GM21447 (cell line): ENCODE measurements at regions not wholly inside any gene's neighbourhood (a gene's known extent, or its start where the extent isn't known, plus 50 kb on each side); places are given as distances from the start of the nearest gene placed in this dataset.

Experiments used
- ATAC-seq: cut with Tn5 transposase; IDR thresholded peaks from one replicate; pipeline ENCODE4 v1.9.1; 2021; ENCODE audit not compliant: unreplicated experiment

DNA sequence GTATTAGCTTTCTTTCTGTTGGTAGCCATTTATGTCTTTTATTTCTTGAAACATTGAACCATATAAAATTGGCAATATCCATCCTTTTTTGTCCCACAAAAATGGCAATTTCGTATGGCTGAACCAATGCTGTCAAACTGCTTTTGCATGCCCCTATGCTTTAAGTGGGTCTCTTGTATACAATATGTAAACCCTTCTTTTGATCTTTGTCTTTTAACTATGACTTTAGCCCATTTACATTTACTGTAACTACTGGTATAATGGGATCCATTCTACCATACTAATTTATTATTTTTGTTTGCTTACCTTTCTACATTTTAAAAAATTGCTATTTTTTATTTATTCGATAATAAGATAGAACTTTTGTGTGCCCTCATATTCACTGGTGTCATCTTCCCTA is 93.4 kb downstream of the TENT4A start:
- ATAC-seq: no peak

DNA sequence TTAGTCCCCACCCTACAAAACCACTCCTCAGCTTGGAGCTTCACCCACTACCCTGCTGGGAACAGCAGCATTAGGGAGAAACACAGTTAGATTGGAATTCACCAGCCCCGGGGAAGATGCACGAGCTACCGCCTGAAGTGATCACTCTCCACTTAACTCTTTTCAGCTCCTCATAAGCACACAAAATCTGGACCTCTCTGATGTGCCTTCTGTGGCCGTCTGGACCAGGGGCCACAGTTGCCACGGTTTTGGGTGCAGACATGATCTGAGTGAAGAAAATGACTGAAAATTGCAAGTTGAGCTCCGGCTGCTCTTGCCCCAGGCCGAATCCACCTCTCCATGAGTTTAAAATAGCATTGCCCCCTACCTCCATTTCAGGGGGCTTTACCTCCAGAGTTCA is 95.2 kb downstream of the TENT4A start:
- no peak for ATAC-seq

DNA sequence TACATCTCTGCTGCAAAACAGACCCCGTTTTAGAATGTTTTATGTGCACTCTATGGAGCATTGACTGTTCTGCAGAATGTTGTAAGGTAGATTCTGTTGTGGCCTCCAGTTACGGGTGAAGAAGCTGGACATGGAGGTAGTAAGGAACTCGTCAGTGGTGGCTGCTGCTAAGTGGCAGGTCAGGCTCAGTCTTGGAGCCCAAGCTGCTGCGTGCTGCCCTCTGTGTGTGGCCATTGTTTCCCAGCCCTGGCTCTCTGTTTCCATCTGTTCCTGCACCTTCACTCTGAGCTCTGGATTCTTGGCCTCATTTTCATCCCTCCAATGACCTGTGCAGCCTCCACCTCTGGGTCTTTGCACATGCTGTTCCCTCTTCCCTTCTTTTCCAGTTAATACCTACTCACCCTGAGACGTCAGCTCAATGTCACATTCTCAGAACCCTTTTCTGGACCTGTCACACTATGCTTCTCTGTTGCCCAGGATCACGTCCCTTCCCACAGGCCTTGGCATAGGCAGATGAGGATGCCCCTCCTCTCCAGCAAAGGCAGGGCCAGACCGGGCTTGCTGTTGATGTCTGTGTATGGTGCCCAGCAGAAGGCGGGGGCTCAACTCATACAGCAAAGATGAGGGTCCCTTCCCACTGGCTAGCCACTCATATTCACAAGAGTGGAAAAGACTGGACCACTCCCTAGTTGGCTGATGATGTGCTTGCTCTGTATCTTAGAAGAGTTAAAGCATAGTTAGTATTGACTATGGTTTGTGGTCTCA is 97.6 kb downstream of the TENT4A start:
- no peak for ATAC-seq

DNA sequence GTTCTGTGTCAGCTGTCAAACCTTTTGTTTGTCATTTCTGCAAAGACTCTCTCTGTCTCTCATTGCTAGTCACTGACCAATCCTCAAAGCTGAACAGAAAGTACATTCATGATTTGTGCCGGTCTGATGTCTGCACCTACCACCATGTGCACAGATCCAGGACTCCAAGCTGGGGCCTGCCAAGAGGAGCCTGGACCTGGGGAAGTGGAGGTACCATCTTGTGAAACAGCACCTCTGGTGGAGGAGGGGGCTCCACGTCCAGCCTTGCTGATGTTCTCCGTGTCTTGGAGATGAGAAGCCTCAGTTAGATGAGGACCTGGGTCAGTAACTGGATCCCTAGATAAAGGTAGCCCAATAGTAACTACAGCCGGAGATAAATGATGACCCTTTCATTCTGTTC is 98.9 kb downstream of the TENT4A start:
- ATAC-seq: no peak

DNA sequence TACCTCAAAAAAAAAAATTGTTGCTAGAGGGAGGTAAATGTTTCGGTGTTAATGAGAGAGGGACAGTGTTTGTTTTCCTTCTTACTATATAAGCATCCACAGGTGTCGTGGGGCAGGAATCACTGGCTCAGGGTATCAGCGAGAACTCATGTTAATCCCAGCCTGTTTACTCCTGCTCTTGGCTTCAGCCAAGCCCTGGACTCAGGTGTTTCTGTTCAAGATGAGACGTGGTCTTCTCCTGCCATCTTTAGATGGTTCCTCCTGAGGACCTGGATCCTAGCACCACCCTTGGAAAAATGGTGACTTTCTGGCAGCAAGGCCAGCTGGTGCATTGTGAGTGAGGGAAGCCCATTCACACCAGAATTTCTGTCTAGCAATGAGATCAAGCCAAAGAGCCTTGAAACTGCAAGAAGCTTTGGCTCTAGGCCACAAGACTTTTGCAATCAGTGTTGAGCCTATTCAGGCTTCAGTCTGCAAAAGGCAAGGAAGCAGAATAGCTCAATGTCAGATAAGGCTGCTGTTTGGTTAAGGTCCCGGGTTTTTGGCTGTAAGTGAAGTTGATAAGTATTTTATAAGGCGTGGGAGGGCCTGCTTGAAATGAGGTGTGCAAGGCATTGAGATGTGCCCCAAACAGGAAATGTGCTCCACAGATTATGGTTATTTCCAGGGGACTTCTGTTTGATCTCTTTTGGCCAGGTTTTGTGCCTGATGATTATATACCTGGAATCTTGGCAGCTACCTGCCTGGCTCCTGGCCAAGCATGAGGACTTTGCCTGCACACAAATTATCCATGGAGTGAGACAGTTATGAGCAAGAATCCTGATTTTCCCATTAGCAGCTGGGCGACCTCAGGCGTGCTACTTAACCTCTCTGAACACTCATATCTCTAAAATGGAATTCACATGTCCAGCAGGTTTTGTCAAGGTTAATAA is 99.8 kb downstream of the TENT4A start:
- no peak for ATAC-seq

DNA sequence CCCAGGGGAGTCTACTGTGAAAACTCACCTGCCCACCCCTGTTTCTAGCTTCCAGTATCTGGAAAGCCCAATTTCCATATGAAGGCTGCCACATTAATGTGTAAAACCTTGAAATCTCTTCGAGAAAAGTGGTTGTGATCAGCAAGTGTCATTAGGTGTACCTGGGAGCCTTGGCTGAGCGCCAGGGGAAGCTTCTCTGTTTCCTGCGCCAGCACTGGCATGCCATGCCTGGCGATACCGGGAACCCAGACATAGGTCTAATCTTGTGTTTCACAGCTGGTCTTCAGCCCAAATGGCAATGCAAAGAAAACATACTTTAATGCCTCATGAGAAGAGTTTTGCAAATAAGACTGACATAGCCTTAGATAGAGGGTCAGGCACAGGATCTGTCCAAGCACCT is 101.6 kb downstream of the TENT4A start:
- ATAC-seq: no peak

DNA sequence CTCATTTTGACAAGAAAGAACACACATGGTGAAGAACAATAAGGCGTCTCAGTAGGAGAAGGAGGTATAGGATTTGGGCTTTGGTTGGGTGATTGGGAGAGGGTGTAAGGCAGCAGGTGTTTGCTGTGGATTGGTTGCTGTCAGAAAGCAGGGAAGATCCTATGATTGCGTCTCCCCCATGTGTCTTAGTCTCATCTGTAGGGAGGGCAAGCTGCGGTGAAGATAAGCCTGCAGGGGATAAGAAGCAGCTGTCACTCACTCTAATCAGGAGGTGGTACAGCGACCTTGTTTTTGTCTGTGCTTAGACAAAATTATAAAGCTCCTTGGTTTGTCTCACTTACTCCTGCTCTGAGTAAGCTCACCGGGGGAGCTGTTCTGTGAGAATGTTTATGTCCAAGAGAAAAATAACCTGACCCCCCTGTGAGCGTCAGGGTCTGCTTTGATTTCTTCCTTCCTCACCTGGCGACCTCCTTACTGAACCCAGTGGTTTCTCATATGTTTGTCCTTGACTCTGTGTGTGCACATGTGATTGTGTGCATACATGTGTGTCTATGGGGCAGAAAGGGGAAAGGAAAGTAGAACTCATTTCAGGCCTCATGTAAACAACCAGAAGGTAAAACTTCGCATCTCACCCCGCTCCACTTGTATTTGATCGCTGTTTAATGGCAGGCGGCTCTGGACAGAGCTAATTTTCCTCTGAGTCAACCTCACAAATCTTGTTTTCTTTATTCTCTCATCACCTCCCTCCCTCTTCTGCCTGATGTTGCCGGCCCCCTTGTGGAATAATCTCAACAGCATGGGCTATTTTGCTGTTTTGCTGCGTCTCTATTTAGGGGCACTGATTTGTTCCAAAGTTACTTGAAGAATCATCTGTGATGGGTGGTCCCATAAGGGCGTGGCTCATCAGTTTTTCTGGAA is 105.6 kb downstream of the TENT4A start:
- no peak for ATAC-seq

DNA sequence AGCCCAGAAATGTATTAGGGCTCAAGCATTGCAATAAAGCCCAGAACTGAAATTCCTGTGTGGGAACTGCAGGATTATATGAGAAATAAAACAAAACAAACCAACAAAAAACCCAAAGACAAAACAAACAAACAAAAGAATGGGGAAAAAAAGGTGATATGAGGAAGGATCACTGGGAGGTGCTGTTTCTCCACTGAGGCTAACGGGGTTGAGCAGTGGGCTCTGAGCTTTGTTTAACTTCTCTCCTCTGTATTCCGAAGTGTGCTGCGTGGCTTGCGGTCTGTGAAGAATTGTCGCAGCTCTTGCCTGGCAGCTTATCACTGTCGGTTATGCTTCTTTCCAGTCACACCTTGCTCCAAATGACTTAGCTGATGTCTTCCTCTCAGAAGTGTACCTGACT is 106.3 kb downstream of the TENT4A start:
- ATAC-seq: no peak

DNA sequence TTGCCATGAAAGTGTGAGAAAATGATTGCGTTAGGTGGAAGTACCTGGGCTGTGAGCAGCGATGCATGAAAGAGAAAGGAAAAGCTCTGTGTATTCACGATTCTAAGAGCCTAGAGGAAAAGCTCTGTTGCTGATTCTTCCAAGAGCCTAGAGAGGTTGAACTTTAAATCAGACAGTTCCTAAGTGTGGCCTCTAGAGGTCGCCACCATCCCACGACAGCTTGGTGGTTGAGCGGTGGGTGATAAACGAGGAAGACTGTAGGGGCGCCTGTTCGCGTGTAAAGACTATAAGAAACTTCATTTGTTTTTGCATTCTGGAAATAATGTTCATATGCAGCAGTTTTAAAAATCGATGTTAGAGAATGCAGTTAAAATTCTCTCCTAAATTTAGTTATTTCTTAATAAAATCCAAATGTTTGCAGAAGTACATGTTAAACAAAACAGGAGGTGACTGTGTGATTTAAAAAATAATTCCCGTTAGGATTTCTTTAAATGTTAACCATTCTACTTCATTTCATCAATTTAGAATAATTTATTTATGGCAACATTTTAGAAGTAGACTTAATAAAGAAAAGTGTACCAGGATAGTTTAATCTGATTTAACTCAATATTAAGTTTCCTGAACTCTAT is 107.7 kb downstream of the TENT4A start:
- ATAC-seq: no peak

DNA sequence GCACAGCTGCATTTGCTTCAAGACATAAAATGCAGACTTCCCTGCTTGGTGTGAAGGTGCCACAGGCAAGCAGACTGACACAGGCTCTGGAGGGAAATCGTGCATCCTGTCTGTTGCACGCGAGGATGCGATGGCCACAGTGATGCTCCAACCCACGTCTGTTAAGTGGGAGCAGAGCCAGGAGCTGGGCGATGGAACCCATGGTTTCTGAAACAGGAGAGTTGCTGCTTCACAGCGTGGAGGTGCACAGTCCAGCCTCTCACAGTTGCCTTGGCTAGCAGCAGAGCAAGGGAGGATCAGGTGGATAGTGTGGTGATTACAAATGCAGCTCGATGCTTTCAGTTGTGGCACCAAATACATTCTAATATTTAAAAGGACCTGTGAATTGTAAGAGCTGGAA is 108.8 kb downstream of the TENT4A start:
- ATAC-seq: no peak

DNA sequence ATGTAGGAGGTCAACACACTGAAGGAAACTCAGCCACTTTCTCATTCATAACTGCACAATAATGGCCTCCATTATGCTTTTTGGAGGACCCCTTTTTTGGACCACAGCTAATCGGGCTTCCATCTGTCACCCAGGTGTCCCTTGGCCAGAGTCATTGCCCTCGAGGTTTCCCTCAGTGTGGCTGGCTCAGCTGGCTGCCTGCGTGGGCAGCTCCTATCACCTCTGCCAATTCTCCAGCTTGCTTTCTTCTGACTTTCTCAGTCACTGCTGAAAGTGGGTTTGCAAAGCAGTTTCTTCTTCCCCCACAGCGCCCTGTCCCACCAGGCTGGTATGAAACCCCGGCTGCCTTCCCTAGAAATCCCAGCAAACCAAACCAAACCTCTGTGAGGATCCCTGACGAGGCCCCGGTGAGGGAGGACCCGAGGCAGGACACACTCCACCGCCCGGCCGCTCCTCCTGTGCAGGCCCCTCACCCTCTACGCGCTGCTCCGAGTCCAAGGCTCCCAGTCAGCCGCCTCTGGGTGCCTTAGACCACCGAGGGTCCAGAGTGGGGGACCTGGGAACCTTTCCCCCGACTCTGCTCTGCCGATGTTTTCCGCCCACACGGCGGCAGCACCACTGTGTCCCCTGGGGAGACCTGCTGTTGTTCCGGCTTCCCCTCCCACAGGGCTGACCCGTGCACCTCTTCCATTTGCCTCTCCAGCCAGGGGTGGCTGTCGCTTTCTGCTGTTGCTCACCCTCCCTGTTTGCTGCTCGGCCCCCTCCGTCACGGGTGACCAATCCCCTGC is 109.5 kb downstream of the TENT4A start:
- no peak for ATAC-seq

DNA sequence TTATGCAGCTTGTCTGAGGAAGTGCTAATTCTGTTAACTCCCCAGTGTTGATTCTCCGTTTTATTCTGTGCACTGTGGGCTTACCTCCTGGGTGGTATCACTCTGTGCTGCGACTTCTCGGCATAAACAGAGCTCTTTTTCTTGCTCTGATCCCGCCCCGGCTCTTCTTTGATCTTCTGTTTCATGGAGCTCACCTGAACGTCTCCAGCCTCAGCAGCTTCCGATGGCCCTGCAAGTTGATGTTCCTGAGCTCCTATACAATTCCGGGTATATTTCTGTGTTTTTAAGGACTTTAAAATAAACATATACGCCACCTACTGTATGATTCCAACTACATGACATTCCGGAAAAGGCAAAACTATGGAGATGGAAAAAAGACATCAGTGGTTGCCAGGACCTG is 110.8 kb downstream of the TENT4A start:
- no peak for ATAC-seq

DNA sequence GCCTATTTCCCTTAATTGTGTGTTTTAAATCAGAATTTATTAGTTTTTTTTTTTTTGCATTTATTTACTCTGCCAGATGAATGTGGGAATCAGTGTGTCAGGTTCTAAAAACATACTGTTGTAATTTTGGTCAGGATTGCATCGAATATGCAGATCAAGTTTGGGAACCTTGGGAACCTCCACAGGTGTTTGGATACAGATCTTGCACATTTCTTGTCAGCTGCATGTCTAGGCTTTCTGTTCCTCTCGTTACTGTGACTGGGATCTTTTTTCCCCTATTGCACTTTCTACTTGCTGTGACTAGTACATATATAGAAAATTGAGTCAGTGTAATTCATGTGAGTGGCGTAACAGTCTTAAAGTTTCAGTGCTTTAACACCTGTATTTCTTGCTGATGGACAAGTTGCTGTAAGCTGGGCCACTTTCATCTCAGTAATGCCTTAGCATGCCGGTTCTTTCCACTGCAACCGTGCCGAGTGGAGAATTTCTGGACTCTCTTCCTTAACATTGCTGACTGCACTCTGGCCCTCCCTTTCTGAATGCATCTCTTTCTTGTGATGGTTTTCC is 112.5 kb downstream of the TENT4A start:
- ATAC-seq: no peak

DNA sequence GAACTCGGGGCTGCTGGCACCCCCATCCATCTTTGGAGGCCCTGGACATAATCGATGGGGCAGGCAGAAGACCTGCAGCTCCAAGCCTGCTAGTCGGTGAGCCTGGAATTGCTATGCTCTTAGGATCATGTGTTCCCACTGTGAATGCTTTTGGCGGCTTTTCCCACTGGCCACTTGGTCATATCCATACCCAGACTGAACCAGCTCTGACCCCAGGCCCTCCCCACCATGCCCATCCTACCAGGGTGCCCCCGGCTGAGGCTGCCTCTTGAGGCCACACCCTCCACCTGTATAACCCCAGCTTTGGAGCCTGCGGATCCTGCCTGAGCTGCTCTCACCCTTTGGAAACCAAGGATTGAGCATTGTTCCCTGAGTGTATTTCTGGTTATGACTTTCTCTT is 113.5 kb downstream of the TENT4A start:
- no peak for ATAC-seq

DNA sequence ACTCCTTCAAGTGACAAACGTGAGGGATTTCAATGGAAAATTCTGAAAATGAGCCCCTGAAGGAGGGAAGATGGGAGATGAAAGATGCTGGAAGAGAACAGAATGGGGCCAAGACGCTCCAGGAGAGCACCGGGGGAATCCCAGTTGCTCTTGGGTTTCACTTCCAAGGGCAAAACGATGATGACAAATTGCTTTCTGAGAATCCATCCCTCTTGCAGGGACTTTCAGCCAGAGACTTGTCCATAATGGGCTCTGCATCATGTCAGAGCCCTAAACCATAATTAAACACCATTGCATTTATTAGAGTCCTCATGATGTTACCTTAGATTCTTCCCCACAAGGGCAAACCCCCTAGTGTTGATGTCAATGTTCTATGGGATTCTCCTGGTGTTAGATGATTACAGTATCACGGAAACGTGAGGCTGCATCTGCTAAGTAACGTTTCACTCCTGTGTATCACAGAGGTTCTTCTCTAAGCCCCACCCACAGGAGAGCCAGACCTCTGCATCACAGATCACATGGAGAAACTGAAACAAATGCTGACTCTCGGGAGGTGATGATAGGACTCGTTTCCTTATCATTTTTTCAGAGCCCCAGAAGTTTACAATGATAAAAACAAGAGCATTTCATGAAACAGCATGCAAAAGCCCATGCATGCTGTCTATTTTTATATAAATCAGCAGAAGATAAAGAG is 114.4 kb downstream of the TENT4A start:
- ATAC-seq: peak; percentile 71

DNA sequence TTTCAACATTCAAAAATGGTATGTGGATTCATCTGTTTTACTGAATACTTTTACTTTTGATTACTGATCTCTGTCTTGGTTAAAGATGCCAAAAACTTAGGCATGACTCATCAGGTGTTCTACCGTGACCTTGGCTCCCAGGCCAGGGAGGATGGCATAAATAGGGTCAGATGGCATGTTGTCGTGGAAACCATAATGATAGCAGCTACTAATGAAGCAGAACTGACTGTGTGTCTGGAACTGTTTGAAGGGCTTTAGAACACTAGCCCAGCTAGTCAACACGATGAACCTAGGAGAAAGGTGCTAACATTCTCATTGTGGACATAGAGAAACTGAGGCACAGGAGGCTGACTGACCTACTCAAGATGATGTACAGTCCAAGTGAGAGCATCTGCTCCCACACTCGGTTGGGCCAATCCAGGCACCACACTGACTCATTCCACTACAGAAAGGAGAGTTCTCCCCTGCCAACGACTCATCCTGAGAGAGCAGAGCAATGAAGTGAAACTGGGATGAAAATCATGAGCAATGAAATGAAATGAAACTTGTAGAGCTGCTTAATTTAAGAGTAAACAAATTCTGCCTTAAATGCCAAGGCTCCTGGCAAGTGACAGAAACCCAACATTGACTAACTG is 116.0 kb downstream of the TENT4A start:
- peak; percentile 81 for ATAC-seq

DNA sequence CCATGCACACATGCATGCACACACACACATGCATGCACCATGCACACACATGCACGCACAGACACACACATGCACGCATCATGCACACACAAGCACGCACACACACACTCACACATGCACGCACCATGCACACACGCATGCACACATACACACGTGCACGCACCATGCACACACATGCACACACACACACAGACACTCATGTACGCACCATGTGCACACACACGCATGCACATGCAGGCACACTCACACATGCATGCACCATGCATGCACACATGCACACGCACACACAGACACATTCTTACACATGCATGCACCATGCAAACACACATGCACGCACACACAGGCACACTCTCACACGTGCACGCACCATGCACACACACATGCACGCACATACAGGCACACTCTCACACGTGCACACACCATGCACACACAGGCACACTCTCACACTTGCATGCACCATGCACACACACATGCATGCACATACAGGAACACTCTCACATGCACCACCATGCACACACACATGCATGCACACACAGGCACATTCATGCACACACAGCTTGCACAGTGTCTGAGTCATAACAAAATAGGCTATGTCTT is 117.5 kb downstream of the TENT4A start:
- no peak for ATAC-seq
